NCI-H226 (cell line): ENCODE measurements at regions not wholly inside any gene's neighbourhood (a gene's known extent, or its start where the extent isn't known, plus 50 kb on each side); places are given as distances from the start of the nearest gene placed in this dataset.
"Not testable (repeated sequence)": the region's sequence is repeated elsewhere in the genome, so short reads cannot be mapped to it uniquely, and the experiment has no call there.

ENCODE experiments used
- DNase-seq: peaks from one replicate; pipeline ENCODE4 v3.0.0-alpha.2; 2015

- not testable (repeated sequence) for DNase-seq
These were observed 623.1 kb downstream of the DSC3 start for GRCh38 chr18:30419399-30419798.

DNA sequence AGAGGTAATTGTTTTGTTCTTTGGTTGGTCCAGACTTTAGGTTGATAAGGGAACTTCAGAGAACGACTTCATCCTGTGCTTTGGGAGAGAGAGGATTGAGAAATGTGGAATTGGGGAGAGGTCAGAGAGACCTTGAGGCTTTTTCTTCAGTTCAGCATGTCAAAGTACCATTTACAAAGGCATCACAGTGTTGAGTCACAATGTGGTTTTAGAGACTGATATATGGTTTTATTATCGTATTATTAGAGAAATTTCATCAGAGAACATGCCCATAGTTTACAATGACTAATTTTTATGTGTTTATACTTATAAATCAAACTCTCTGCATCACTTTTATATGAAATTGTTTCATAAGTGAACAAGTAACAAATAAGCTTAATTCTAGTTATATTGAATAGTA lies 626.6 kb downstream of the DSC3 start:
- peak; percentile 16 for DNase-seq

GRCh38 chr18:30409120-30409519 lies 633.4 kb downstream of the DSC3 start:
- DNase-seq: no peak

DNA sequence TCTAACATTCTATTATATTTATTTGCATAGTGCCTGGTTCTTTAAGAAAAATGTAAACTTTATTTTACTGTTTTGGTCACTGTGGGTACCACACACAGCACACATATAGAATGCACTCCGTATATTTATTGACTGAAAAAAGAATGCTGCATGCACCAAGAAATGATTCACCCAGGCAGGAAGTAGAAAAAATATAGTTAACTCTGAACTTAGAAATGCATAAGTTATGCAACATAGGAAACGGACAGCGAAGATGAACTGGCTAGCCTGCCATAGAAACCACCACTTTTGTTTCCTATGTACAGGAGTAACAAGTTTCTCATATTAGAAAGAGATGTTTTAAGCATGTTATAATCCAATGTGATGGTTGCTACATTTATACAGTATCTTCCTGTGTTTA lies 635.8 kb downstream of the DSC3 start:
- peak; percentile 23 for DNase-seq

GRCh38 chr18:30405038-30405437 lies 637.5 kb downstream of the DSC3 start:
- no peak for DNase-seq

DNA sequence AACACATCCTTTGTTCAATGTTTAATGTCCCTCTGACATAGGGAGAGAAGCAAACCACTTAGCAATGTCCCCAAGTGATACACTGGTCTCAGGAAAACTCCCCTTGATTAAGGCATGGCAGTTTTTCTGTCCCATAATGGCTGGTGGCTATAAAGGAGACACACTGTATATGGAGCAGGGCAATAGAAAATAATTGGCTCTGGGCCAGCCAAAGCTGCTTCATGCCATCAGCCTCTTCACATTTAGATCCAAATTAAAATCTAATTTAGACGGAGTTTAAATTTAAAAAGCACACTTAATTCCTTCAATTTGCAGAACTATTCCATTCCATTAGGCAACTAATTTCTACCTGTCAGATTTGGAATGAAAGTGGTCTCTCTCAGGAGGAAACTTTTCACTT lies 638.1 kb downstream of the DSC3 start:
- DNase-seq: no peak

GRCh38 chr18:30403278-30403677 lies 639.3 kb downstream of the DSC3 start:
- no peak for DNase-seq

- DNase-seq: peak; percentile 11
These were observed 655.1 kb downstream of the DSC3 start for GRCh38 chr18:30387401-30387800.

GRCh38 chr18:30386624-30387023 lies 655.9 kb downstream of the DSC3 start:
- no peak for DNase-seq

DNA sequence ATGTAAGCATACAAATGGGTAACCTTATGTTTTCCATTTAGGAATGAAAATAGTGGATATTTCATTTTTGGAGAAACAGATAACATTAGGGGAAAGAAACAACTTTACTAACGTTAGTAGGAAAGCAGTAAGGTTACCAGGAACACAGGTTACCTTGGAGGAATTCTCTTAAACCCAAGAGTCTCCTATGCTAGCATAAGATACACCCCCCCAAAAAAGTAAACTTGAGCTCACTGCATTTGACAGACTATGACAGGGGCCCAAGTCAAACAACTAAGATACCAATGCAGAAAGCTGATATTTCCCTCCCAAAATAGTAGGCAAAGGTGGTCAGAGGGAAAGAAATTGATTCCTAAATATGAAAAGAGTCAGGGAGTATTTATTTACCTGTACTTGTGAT lies 656.9 kb downstream of the DSC3 start:
- DNase-seq: no peak

DNA sequence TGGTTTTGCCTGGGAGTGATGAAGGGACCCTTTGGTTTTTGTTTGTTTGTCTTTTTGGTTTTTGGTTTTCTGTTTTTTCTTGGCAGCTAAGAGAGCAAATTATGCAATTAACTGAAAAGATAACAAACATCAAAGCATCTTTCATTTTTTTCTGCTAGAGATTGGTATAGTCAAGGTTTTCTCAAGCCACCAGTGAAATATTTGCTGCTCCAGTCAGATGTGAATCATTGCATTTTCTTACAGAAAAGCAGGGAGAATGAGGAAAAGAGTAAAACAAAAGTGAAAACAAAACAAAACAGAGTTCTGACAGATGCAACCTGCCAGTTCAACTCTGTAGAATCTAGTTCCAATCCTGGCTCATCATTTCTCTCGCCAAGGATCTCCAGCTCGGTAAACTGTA lies 660.7 kb downstream of the DSC3 start:
- no peak for DNase-seq

- no peak for DNase-seq
These were observed 664.4 kb downstream of the DSC3 start for GRCh38 chr18:30378097-30378496.

GRCh38 chr18:30376515-30376914 lies 666.0 kb downstream of the DSC3 start:
- no peak for DNase-seq

DNA sequence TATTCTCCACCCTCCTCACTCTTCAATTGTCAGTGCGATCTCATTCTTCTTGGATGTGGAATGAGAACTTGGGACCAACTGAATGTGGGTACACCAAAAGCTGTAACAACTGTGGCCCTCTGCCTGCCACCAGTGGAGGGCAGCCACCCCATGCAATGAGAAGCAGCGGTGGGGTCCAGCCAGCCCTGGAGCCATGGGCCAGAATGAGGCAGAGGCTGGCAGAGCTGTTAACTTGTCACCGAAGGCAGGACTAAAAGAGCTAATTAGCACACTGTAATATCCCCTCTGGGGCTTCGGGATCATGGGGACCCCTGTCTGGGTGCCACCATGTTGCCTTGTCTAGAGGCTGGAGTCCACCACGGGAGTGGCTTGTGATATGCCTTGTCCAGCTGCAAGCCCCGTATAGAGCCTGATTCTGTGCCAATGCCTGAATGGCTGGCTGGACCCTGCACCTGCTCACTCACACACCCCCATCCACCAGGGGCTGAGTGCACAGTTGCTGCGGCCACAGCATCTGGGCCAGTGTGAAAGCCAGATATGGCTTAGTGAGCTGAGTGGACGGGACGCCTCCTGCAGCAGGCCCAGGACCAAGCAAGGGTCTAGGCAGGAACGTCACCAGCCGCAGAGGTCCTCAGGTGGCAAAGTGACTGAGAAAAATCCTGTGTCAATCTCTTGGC lies 680.5 kb downstream of the DSC3 start:
- no peak for DNase-seq

DNA sequence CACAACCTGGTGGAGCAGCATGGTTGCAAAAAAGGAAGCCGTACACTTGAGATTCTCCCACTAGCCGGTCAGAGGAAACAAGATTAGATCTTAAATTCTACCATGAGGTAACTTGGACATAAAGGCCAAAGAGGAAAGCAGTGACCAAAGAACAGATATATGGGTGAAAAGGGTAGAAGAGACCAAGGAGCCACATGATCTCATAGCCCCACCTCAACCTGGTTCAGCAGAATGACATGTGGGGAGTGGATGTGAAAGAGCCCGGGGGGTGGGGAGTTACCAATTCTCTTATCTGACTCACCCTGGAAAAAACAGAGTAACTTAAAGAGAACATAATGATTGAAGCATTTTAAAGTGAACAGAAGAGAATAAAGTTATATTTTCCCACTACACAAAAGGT lies 683.0 kb downstream of the DSC3 start:
- DNase-seq: peak; percentile 15

- DNase-seq: peak; percentile 48
These were observed 684.0 kb downstream of the DSC3 start for GRCh38 chr18:30358555-30358954.

GRCh38 chr18:30352551-30353168 lies 689.9 kb downstream of the DSC3 start:
- no peak for DNase-seq

DNA sequence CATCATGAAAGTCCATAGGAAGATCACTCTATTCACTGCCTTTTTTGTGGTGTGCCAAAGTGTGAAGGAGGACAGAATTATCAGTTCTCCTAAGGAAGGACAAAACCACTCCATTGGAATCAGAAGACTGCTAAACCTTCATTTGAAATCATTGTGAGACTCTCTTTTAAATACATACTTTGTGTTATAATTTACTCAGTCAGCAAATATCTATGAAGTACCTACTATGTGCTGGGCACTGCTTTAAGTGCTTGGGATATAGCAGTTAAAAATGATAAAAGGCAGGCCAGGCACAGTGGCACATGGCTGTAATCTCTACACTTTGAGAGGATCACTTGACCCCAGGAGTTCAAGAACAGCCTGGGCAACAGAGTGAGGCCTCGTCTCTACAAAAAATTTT lies 692.3 kb downstream of the DSC3 start:
- DNase-seq: no peak

DNA sequence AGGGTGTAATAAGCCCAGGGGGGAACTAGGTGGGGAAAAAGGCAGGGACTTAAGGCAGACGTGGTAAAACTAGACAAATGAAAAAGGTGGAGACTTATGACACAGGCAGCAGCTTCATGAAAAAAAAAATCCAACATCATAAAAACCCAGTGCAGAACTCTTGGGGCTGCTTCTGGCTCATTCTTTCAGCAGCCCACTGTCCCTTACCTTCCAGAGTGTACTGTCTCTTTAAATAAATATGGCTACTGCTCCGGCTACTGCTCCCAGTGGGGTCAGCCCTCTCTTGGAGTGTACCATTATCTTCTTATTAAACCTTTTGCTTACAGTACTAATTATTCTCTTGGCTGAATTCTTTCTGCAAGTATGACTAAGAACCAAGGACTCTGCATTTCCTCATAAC lies 699.5 kb downstream of the DSC3 start:
- no peak for DNase-seq

GRCh38 chr18:30342675-30343074 lies 699.9 kb downstream of the DSC3 start:
- no peak for DNase-seq

- no peak for DNase-seq
These were observed 707.8 kb downstream of the DSC3 start for GRCh38 chr18:30334781-30335180.

DNA sequence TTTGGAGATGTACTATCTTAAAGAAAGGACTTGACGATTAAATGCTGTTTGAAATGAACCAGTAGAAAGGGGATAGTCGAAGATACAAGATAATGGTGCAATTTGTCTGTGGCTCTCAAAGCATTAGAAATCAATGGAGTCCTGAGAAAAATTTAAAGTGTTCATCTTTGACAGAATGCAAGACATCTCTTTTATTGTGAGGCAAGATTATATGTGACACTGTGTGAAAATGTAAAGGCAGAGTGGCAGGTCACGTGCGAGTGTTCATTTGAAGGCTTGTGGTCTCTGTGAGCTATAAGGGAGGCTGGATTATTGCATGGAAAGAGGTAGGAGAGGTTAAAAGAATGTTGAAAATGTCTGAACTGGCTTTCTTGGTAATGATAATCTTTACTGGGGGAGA lies 709.2 kb downstream of the DSC3 start:
- no peak for DNase-seq

DNA sequence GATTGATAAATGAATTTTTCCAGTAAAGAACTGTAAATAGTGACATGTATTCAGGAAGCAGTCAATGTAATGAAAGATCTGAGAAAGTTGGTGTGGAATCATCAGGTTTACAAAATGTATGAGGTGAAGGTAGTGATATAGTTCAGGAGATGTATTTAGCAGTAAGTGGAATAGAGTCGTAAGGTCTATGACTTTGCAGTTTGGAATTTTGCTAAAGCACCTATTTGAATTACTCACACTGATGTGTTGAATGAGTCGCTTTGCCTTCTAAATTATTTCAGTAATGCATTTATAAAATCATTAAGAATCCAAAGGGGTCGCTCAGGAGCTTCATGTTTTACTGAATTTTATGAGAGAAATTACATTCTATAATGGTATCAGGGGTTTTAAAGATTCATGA lies 713.7 kb downstream of the DSC3 start:
- DNase-seq: peak; percentile 50

DNA sequence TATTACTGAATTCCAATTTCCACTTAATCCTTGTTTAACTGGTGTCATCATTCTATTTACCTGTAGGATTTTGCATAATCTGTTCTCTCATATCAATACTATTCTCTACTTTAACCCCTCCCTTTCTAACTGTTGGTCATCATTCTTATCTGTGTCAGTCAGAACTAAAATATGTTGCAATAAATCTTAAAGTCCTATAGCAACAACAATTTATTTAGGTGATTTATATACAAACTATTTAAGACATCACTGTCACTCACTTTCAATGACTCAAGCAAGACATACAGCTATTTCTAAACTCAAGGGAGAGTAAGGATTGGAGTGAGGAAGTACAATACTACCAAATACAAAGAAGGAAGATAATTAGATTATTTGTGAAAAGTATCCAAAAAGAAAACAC lies 740.4 kb downstream of the DSC3 start:
- peak; percentile 27 for DNase-seq

DNA sequence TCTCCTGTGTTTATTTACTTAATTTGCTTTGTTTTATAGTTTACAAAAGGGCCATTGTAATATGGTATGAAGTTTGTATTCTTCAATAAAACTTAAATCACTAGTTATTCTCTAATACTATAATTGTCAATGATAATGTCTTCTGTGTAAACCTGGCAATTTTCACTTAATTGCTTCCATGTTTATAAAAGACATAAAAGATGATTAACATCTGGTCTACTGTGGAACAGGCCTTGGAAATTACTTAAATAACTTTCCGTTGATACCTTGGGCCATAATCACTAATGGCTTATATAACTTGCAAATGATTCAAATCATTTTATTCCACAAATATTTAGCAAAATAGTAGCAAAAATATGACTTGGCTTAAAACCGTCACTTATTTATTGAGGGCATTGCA lies 743.8 kb downstream of the DSC3 start:
- no peak for DNase-seq
